GM18502 (cell line): ENCODE measurements at regions not wholly inside any gene's neighbourhood (a gene's known extent, or its start where the extent isn't known, plus 50 kb on each side); places are given as distances from the start of the nearest gene placed in this dataset.

Experiments
- ATAC-seq: cut with Tn5 transposase; IDR thresholded peaks from one replicate; pipeline ENCODE4 v1.9.1; 2021; ENCODE audit warnings: mild to moderate bottlenecking; ENCODE audit not compliant: unreplicated experiment, poor library complexity

DNA sequence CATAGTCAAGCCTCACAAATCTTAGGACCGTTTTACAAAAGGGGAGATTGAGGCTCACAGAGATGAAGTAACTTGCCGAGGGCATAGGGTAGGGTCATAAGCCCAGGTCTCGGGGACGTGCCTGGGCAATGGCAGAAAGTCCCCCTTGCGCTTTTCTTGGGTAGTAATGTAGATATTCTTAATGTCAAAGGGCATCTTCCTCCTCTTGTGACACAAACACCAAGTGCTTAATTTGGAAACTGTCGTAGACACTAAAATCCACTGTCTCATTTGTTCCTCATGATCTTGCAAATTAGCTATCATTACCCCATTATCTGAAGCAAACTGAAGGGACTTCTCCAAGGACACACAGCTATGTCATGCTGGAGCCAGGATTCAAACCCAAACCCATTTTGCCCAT, 180.8 kb downstream of the GAS1 start:
- ATAC-seq: no peak

DNA sequence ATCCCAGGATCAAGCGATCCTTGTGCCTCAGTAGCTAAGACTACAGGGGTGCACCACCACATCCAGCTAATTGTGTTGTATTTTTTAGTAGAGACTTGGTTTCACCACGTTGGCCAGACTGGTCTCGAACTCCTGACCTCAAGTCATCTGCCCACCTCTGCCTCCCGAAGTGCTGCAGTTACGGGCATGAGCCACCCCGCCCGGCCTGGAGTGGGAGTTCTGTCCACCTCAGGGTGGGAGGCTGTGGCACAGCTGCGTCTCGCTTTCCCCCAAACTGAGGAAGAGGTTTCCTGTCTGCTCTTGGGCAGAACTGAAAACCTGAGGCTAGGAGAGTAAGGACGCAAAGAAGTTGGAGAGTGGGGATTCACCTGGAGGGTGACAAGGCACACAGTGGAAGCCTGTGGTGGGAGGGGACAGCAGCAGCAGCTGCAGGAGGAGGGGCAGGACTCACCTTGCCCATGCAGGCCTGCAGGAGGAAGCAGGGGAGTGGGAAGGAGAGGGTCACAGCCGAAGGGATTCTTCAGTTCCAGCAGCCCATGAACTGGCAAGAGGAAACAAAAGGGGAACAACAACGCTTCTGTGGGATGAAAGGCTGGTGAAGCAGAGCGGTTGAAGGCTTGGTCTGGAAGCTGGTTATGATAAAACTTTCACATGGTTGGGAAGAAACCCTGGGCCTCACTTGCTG, 181.4 kb downstream of the GAS1 start:
- ATAC-seq: no peak

DNA sequence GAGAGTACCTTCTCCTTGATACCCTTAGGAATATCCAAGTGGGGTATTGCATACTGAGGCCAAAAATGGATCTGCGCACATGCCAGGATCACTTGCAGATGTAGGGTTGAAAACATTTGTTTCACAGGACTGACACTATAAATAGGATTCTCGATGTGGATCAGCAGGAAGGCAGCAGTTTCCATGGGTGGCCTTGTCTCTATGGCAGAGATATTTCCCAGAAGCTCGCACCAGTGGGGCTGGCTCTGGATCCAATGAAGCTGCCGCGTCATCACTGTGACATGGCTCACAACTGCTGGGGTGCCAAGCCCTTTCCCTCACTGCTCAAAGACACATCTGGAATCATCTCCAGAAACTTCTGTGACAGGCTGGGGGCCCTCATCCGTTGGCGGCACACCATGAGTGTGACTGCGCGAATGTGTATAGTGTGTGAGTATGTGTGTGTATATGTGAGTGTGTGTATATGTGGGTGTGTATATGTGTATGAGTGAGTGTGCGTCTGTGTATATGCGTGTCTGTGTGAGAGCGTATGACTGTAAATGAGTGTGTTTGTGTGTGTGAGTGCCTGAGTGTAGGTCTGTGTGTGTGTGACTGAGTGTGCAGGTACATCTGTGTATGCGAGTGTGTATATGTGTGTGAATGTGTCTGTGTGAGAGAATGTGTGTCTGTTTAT, 182.5 kb downstream of the GAS1 start:
- ATAC-seq: no peak

DNA sequence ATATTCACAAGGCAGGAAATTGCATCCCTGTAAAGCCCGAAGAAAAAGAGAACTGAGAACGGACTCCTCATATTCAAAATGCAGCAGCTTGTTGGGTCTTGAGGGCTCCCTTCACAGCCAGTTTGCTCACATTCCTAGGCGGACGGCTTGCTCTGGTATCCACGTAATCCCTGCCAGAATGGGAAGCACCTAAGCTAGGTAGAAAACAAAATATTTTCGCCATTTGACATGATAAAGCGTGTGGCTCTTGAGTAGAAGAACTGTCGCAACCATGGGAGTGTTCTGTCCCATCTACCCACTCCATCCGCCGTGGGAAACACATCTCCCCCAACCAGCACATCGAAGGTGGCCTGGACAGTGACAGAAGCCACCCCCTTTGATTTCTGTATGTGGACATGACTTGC, 183.1 kb downstream of the GAS1 start:
- no peak for ATAC-seq

DNA sequence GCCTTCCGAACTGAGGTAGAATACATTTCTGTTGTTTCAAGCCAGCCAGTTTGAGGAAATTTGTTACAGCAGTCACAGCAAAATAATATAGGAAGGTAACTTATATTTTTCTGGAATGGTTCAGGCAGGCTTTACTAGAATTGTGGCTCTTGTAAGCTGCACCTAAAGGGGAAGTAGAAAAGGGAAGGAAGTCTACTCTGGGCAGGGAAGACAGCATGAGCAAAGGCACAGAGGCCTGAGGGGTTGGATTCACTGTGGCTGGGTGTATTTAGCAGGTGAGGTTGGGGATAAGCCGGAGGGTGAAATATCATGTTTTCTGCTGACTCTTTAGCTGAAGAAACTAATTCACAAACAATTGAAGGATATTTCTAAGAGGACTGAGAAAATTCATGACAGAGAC, 183.5 kb downstream of the GAS1 start:
- no peak for ATAC-seq

DNA sequence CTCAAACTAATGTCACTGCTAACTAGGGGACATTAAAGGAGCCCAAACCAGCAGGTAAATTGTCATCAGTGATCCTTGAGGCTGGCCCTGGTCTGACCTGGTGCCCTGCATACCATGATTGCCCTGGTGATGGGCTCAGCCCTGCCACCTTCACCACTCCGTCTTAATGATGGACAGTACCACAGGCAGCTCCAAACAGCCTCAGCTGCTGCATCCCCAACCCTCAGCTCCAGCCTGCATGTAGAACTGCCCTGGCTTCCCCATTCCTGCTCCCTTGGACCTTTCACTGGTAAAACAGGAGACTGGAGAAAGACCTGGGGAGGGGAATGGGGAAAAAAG, 190.0 kb downstream of the GAS1 start:
- ATAC-seq: no peak

DNA sequence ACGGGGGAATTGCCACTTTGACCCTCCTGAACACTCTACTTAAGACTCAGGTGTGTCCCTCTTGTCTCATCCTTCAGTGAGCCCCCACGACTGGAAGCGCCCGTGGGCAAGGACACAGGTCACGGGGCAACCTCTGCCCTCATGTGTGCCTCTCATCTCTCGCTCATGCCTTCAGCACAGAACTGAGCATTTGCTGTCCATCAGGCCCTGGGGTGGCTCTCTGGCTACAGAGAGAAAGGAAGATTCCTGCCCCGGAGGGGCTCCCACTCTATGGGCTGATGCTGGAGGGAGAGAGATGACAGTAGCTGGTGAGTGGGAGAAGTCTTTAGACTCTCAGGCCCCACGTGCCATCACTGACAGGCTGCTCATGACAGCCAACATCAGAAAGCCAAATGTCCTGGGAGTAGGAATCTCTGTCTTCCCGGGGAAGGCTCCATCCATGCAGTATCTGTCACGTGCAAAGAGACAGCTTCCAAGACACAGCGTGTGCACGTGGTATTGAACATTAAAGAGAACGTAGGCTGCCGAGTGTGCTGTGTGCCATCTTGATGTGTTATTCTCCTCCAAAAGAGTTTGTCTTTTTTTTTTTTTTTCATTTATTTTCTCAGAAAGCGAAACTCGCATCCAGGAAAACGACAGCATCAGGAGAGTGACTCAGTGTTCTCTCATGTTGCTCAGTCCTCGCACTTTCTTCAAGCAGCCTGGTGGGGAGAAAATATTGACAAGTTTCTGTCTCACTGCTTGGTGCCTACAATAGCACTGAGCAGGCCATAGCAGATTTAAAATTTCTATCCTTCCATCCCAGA, 190.5 kb downstream of the GAS1 start:
- ATAC-seq: no peak

DNA sequence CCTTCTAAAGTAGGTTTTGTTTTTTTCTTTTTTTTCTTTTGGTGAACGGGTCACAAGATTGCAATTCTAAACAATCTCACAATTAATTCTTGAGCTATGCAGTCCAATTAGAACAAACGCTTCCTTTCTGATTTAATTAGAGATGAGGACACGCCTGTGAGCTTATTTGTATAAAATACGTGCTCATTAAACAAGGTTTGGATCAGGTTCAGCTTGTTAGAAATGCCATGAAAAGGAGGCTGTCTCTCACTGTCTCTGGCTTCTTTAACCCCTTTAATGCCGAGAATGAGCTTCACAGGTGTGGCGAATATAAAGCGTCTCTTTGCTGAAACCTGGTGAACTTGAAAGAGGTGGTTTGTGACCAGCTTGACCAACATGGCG, 191.8 kb downstream of the GAS1 start:
- no peak for ATAC-seq

DNA sequence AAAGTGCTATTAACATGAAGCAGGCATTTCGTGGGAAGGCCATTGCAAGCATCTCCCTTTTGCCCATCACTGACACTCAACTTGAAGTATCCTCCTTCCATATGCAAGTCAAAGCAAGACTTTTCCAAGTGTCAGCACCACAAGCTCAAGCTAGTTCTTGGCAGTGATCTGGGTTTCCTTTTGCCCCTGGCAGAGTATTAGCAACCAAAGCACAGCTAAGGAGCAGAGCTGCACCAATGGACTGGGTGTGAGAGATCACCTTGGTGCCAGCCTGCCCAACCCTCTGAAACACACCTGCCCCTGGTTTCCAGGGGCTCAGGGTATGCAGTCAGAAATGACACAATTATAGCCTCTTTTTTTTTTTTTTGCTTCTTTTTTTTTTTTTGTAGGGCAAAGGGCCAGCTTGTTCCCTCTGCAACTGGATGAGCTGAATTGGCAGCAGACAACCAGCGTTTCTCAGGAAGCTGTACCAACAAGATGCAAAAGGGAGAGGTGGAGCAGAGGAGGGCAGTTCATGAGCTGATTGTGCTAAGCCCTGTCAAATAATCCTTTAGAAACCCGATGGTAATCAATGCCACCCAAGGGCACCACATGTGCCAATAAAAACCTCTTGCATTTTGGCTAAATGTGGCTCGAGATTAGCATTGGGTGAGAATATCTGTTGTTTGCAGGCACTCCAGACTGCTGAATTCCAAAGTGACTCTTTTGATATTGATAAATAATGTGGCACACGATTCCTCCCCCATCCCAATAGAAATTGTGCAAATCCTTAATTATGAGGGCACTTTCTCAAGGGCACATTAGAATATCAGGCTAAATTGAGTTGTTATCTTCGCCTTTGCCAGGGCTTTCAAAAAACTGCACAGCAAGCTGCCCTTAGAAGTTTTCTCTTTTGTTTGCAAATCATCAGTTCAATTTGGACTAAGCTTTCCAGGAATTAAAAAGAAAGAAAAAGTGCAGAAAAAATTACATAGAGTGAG, 192.4 kb downstream of the GAS1 start:
- ATAC-seq: no peak

DNA sequence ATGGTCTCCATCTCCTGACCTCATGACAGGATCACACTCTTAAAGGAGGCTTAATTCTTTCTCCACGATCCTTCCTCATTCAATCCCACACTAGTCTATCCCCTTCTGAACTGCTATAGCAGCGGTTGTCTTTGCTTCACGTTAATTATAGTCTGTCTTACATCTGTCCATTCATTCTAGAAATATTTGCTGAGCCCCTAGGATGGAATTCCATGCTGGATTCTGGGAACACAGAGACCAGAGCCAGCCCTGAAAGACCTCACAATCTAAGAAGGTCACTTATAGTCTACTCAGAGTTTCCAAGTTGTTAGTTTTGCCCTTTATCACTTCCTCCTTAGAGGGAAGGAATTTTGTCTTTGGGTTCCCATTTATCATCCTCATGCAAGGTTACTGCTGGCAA, 193.5 kb downstream of the GAS1 start:
- no peak for ATAC-seq

DNA sequence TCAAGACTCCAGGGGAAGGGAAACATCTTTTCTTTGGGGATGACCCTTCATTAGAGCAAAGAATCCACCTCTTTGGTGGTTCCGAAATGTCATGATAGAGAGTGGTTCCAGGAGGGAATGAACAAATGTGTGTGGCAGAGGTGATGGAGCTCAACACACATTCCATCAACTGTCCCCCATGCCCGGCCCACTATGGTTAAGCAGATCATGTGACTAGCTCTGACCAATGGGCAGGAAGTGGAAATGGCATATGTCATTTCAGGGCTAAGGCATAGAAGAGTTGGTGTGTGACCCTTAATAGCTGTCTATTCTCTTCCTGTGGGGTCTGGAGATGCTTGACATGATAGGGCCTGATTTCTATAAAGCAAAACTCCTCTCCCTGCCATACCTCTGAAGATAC, 194.6 kb downstream of the GAS1 start:
- ATAC-seq: no peak

DNA sequence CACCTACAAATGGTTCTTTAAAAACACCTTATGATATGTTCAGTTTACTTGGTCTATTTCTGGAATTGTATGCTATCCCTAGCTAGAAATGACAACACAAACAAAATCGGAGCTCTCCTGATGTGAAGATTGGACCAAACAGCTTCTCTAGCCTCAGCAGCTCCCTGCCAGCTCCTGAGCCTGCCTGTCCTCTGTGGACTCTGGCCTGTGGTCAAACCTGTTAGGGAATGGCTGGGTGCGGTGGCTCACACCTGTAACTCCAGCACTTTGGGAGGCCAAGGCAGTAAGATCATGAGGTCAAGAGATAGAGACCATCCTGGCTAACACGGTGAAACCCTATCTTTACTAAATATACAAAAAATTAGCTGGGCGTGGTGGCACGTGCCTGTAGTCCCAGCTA, 195.3 kb downstream of the GAS1 start:
- no peak for ATAC-seq

DNA sequence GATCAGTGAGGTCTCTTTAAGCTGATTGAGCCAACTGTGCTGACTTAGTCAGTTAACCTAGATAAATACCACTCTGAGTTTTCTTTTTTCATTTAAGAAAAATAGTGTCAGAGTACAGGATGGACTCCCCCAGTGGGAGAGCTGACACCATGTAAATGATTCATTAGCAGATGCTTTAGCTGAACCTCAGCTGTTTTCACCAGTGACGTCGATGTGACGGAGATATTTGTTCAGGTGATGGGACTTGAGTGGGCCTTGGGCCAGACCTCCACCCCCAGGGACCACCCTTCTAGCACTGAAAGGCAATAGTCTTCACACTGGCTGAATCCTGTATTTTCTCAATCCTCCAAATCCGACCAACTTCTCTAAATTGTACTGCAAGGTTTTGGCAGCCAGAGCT, 196.1 kb downstream of the GAS1 start:
- no peak for ATAC-seq

DNA sequence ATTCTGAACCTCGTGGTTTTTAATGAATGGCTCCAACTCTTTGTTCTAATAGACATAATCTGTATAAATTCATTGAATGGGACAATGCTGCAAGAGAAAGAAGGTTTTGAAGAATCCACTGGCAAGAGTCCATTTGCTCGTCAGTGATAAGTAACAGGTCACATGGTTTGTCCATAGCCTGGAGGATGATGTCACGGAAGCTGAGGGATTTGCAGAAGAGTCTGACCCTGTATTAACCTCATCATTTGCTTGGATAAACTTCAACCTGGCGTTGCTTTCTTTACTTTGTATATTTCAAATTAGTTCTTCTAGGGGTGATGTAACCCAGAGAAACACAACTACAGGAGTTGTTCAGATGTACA, 197.4 kb downstream of the GAS1 start:
- no peak for ATAC-seq

DNA sequence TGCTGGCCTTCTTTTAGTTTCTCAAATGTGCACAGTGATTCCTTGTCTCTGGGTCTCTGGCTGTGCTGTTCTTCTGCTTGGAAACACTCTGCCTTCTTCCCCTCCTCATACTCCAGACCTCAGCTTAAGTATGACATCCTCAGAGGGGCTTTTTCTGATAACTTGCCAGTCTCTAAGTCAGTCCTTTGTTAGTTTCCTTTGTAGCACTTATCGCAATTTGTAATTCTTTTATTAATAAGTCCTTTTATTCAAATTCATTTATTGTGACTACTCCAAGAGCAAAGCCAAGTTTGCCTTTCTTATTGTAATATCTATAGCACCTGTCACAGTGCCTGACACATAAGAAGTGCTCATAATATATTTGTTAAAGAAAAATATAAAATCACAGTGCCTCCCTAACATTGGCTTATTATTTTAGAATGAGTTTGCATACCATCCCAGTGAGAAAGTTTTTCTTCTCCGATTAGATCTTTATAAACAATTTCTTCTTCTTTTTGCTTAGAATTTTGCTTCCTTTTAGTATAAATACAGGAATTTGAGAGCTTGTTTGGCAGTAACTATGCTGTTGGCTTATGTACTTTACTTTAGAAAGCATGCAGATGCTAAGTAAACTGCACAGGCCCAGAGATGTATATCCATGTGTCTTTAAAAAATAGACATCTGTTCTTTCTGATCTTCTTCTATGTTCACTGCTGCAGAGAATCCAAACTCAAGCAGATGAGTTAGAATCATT, 198.0 kb downstream of the GAS1 start:
- ATAC-seq: no peak

DNA sequence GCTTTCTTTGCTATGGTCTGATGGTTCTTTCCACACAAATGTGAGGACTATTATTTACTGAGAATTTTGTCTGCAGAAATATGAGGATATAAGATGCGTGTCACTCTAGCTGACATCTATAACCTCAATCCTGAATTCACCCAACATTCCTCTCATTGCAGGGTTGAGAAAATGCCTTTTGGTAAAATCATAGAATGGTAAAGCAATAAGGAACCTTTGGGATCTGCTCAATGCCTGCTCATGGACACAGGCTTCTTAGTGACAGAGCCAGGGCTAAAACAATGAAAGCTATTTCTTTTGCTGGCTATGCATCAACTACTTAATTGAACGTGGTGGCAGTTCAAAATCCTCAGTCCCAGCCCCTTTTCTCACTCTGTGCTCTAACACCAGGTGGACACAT, 199.6 kb downstream of the GAS1 start:
- no peak for ATAC-seq

DNA sequence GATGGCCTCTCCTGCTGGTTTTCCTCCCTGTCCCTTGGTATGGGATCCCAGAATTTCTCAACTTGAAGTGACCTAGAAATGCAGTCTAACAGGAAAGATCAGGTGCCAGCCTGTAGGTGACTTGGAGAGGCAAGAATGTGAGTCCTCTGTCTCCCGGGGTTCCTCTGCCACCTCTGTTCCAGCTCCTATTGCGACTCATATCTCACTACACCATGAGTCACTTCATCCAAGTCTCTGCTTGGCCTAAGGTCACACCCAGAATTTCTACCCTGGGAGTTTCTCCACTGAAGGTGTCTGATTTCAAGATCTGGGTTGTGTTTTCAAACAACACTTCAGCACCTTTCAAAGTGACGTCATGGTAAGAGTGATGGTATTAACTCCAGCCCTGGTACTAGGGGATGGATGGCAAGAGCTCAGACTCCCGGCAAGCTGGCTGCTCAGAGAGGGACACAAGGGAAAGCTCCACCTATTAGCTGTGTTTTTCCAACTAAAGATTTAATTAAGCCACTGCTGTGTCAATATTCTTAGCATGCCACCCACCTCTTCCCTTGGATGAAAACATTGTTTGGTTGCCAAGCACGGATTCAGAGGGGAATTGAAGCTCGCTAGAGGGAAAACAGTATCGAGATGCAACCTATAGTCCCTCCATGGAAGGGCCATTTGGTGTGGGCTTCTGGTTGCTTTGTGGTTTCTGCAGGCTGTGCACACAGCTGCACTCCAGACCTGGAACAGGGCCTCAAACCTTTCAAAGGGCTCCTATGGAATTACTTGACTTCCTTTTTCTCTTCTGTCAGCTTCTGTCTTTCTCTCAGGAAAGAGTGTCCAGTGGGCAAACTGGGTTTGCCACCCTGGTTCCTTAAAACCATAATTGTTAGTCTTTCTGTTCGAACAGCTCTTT, 205.7 kb downstream of the GAS1 start:
- no peak for ATAC-seq

DNA sequence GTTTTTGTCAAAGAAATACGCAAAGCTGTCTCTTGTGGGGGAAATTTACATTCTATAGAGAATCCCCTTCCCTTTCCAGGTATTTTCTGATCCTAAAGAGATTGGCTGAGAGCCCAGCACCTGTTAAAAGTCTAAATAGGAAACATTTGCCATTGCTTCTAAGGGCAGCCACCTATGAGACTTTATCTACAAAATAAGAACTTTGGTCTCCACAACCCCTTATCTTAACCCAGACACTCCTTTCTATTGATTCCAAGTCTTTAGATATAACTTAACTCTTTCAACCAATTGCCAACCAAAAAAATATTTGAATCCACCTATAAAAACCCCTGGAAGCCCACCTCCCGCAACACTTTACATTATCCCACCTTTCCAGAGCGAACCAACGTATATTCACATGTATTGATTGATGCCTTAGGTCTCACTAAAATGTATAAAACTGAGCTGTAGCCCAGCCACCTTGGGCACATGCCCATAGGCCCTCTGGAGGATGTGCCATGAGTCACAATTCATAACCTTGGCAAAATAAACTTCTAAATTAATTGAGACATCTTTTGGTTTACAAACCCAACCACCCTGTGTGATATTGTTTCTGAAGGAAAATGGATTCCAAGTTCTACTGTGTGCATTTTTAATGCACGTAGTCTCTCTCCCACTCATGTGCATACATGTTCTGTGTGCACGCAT, 211.4 kb downstream of the GAS1 start:
- ATAC-seq: no peak
